ENCODE measurements at regions not wholly inside any gene's neighbourhood (a gene's known extent, or its start where the extent isn't known, plus 50 kb on each side); places are given as distances from the start of the nearest gene placed in this dataset.

DNA sequence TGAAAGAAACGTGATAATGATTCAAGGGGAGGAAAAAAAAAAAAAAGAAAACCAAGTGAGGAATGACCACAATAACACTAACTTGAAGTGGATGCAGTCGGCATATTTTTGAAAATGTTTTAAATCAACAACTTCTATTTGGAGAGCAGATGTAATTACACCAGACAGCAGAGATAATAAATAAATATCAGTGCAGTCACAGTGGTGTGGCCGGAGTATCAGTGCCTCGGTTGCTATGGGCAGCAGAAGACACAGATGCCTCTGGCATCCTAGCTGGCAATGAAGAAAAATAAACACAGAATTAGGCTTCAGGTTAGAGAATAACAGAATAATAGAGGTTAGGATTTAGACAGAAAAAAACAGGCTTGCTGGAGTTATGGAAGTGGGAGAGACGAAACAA is 888.3 kb downstream of the LTN1 start:
- TF ChIP-seq, protein P1, sequence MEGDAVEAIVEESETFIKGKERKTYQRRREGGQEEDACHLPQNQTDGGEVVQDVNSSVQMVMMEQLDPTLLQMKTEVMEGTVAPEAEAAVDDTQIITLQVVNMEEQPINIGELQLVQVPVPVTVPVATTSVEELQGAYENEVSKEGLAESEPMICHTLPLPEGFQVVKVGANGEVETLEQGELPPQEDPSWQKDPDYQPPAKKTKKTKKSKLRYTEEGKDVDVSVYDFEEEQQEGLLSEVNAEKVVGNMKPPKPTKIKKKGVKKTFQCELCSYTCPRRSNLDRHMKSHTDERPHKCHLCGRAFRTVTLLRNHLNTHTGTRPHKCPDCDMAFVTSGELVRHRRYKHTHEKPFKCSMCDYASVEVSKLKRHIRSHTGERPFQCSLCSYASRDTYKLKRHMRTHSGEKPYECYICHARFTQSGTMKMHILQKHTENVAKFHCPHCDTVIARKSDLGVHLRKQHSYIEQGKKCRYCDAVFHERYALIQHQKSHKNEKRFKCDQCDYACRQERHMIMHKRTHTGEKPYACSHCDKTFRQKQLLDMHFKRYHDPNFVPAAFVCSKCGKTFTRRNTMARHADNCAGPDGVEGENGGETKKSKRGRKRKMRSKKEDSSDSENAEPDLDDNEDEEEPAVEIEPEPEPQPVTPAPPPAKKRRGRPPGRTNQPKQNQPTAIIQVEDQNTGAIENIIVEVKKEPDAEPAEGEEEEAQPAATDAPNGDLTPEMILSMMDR (IDR thresholded peaks at IDR 0.05): no peak
- no peak for TF ChIP-seq POLR2A (IDR thresholded peaks at IDR 0.05)
- TF ChIP-seq POLR2AphosphoS5 (IDR thresholded peaks at IDR 0.05): no peak
